ENCODE measurements at regions not wholly inside any gene's neighbourhood (a gene's known extent, or its start where the extent isn't known, plus 50 kb on each side); places are given as distances from the start of the nearest gene placed in this dataset.

DNA sequence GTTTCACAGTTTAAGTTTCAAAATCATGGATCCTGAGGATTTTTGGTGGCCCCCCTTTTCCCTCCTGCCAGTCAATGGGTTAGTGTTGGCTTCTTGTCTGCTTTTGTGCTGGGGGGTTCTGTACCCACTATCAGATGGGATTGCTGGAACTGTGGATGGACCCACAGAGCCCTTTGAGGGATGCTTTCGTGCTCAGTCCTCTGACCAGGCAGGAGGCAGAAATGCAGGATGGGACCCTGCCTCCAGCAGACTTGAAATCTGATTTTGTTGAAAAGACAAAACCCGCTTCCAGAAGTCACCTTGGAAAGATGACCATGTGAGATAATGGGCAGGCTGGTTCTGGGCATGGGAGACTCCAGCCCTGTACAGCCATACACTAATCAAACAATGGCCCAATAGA is 408.9 kb downstream of the ZNF536 start:
- Histone ChIP-seq H3K27me3 (replicated peaks; ENCODE audit: control insufficient read depth, insufficient read depth, low read length, poor library complexity, severe bottlenecking) (no peaks in the 10 kb centered on the region), H3K4me3 (ENCODE audit: insufficient read depth, low read depth, low read length, poor library complexity, severe bottlenecking) (no peak overlapping the region), H3K36me3 (ENCODE audit: control insufficient read depth, insufficient read depth, low read length) (no peaks in the 10 kb centered on the region), H3K27ac (ENCODE audit: insufficient read depth, low read length, poor library complexity, severe bottlenecking) (no peak overlapping the region), H3K4me1 (ENCODE audit: control insufficient read depth, insufficient read depth, low read length, poor library complexity, severe bottlenecking) (no peaks in the 10 kb centered on the region), H3K9me3 (ENCODE audit: control insufficient read depth, low read length) (no peaks in the 10 kb centered on the region)
- DNase-seq, result no peak

DNA sequence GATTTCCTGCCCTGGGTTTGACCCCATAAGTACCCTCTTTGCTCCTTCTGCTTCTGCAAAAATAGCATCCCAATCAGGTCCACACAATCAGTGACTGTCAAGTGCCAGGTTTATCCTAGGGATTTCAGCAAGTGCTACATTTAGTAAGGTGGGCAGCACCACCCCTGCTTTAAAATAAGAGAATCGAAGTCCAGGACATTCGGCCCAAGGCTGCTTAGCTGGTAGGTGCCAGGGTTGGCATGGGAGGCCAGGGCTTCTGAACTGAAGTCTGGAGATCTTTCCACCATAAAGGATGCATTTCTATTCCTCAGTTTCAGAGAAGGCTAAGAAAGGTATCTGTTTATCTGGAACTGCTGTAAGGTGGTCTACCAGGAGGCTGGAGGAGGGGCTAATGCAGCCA is 408.3 kb downstream of the ZNF536 start:
- Histone ChIP-seq H3K9me3 (ENCODE audit: control insufficient read depth, low read length) (no peaks in the 10 kb centered on the region), H3K27ac (ENCODE audit: insufficient read depth, low read length, poor library complexity, severe bottlenecking) (no peak overlapping the region), H3K4me1 (ENCODE audit: control insufficient read depth, insufficient read depth, low read length, poor library complexity, severe bottlenecking) (no peaks in the 10 kb centered on the region), H3K36me3 (ENCODE audit: control insufficient read depth, insufficient read depth, low read length) (no peaks in the 10 kb centered on the region), H3K27me3 (replicated peaks; ENCODE audit: control insufficient read depth, insufficient read depth, low read length, poor library complexity, severe bottlenecking) (no peaks in the 10 kb centered on the region), H3K4me3 (ENCODE audit: insufficient read depth, low read depth, low read length, poor library complexity, severe bottlenecking) (no peak overlapping the region)
- DNase-seq, result no peak

DNA sequence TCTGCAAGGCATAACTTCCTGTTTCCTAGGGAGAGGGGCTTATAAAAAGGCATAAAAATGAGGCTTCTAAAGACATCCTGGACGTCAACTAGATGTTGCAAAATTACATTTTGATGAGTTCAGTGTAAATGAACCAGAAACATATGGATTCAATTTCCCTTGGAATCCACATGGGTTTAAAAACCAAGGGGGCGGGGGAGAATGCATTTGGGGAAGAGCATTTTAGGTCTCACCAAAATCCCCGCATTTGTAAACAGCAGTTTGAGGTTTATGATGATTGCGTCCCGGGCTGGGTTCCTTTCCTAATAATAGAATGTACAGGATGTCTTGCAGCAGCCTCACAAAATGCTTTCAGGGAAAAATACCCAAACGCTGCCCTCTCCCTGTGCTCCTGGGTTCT is 407.8 kb downstream of the ZNF536 start:
- Histone ChIP-seq H3K4me3 (ENCODE audit: insufficient read depth, low read depth, low read length, poor library complexity, severe bottlenecking) (no peak overlapping the region), H3K27ac (ENCODE audit: insufficient read depth, low read length, poor library complexity, severe bottlenecking) (no peak overlapping the region), H3K27me3 (replicated peaks; ENCODE audit: control insufficient read depth, insufficient read depth, low read length, poor library complexity, severe bottlenecking) (no peaks in the 10 kb centered on the region), H3K4me1 (ENCODE audit: control insufficient read depth, insufficient read depth, low read length, poor library complexity, severe bottlenecking) (no peaks in the 10 kb centered on the region), H3K36me3 (ENCODE audit: control insufficient read depth, insufficient read depth, low read length) (no peaks in the 10 kb centered on the region), H3K9me3 (ENCODE audit: control insufficient read depth, low read length) (no peaks in the 10 kb centered on the region)
- DNase-seq, result no peak

DNA sequence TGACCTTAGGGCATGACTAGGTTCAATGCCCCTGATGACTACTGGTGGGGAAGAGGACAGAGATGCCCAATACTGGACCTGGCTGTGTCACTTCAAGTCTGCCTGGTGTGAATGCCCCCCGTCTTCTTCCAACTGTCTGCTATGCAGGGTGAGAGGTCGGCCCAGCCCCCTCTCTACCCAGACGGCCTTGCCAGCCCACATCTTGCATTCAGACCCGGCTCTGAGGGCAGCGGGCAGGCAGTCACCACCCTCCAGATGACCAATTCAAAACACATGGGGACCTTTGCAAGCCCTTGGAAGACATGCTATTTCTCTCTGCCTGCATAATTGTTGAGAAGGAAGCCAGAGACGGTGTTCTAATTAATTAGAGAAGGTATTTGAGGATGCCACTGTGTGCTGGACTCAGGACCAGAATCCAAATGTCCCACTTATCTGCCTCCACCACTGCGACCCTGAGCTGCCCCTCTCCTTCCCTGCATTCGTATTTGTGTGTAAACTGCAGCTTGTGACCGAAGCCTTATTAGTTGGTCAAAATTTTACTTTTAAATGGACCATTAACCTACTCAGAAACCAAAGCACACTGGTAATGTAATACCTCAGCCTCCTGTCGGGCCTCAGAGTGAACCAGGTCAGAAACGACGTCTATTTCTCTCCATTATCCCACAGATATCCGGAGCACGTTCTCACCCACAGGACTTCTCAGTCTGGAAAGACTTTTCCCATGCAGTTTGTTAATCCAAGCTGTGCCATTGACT is 407.0 kb downstream of the ZNF536 start:
- H3K4me3 ChIP-seq (ENCODE audit: insufficient read depth, low read depth, low read length, poor library complexity, severe bottlenecking), result no peak overlapping the region
- no peak for DNase-seq
- H3K9me3 ChIP-seq (ENCODE audit: control insufficient read depth, low read length), result no peaks in the 10 kb centered on the region
- no peak overlapping the region for H3K27ac ChIP-seq (ENCODE audit: insufficient read depth, low read length, poor library complexity, severe bottlenecking)
- no peaks in the 10 kb centered on the region for H3K4me1 ChIP-seq (ENCODE audit: control insufficient read depth, insufficient read depth, low read length, poor library complexity, severe bottlenecking)
- no peaks in the 10 kb centered on the region for H3K27me3 ChIP-seq (replicated peaks; ENCODE audit: control insufficient read depth, insufficient read depth, low read length, poor library complexity, severe bottlenecking)
- H3K36me3 ChIP-seq (ENCODE audit: control insufficient read depth, insufficient read depth, low read length), result no peaks in the 10 kb centered on the region

DNA sequence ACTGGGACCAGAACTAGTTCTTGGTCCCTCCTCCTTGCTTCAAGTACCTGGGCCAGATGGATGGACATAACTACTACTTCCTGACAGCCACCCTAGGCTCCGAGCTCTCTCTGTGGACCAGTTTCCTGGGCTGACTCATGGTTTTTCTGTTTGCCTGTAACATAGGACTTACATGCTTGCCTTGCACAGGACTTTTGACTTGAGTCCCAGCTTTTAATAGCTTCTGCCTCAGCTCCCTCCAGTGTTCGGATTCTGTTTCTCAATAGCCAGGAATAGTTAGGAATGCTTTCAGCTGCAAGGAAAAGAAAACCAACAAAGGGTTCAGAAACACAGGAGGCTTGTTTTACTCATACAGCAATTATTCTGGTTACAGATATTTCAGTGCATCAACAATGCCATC is 405.9 kb downstream of the ZNF536 start:
- no peaks in the 10 kb centered on the region for H3K9me3 ChIP-seq (ENCODE audit: control insufficient read depth, low read length)
- no peaks in the 10 kb centered on the region for H3K36me3 ChIP-seq (ENCODE audit: control insufficient read depth, insufficient read depth, low read length)
- no peak overlapping the region for H3K4me3 ChIP-seq (ENCODE audit: insufficient read depth, low read depth, low read length, poor library complexity, severe bottlenecking)
- no peaks in the 10 kb centered on the region for H3K4me1 ChIP-seq (ENCODE audit: control insufficient read depth, insufficient read depth, low read length, poor library complexity, severe bottlenecking)
- no peak for DNase-seq
- no peaks in the 10 kb centered on the region for H3K27me3 ChIP-seq (replicated peaks; ENCODE audit: control insufficient read depth, insufficient read depth, low read length, poor library complexity, severe bottlenecking)
- H3K27ac ChIP-seq (ENCODE audit: insufficient read depth, low read length, poor library complexity, severe bottlenecking), result no peak overlapping the region

DNA sequence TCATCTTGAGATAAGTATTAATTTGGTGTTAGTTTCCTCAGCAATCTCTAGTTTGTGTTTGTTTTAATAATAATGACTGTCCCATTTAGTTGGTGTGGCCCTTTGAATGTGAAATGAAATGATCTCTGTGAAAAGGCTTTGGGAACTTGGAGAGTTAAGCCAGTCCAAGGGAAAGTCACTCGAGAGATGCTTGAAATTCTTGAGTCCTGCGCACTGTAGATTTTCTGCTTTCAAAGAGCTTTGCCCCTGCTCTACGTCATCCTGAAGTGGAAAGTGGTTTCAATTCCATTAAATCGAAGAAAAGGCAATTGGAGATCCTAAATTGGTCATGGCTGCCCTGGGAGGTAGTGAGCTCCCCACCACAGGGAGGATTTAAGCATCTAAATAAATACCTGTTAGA is 403.8 kb downstream of the ZNF536 start:
- Histone ChIP-seq H3K27ac (ENCODE audit: insufficient read depth, low read length, poor library complexity, severe bottlenecking) (no peak overlapping the region), H3K4me3 (ENCODE audit: insufficient read depth, low read depth, low read length, poor library complexity, severe bottlenecking) (no peak overlapping the region)

DNA sequence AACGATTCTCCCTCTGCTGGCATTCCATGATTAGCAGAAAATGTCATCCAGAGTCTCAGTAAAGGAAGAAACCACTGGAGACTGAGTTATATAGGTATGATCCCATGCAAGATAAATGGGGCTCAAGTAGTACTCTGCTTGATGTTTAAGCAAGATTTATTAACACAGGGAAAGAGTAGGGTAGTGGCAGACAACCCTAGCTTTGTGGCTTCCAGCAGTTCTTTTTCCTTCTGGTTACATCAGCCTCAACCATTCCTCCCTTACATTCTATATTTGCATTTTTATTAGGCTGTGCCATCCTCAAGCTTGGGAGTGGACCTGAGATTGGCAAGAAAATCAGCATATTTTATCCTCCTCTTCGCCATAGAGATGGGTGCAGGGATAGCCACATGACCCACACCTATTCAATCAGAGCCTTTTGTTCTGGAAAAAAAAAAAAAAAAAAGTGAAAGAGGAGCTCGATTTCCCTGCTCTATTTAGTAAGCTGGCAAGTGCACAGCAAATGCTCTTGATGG is 402.1 kb downstream of the ZNF536 start:
- DNase-seq, result no peak
- Histone ChIP-seq H3K27ac (ENCODE audit: insufficient read depth, low read length, poor library complexity, severe bottlenecking) (no peak overlapping the region), H3K36me3 (ENCODE audit: control insufficient read depth, insufficient read depth, low read length) (no peaks in the 10 kb centered on the region), H3K4me3 (ENCODE audit: insufficient read depth, low read depth, low read length, poor library complexity, severe bottlenecking) (no peak overlapping the region), H3K27me3 (replicated peaks; ENCODE audit: control insufficient read depth, insufficient read depth, low read length, poor library complexity, severe bottlenecking) (no peaks in the 10 kb centered on the region), H3K4me1 (ENCODE audit: control insufficient read depth, insufficient read depth, low read length, poor library complexity, severe bottlenecking) (no peaks in the 10 kb centered on the region), H3K9me3 (ENCODE audit: control insufficient read depth, low read length) (no peaks in the 10 kb centered on the region)

More for the DNA sequence above, 403.8 kb downstream of the ZNF536 start:
- Histone ChIP-seq H3K9me3 (ENCODE audit: control insufficient read depth, low read length) (no peaks in the 10 kb centered on the region), H3K36me3 (ENCODE audit: control insufficient read depth, insufficient read depth, low read length) (no peaks in the 10 kb centered on the region), H3K27me3 (replicated peaks; ENCODE audit: control insufficient read depth, insufficient read depth, low read length, poor library complexity, severe bottlenecking) (no peaks in the 10 kb centered on the region), H3K4me1 (ENCODE audit: control insufficient read depth, insufficient read depth, low read length, poor library complexity, severe bottlenecking) (no peaks in the 10 kb centered on the region)
- no peak for DNase-seq

DNA sequence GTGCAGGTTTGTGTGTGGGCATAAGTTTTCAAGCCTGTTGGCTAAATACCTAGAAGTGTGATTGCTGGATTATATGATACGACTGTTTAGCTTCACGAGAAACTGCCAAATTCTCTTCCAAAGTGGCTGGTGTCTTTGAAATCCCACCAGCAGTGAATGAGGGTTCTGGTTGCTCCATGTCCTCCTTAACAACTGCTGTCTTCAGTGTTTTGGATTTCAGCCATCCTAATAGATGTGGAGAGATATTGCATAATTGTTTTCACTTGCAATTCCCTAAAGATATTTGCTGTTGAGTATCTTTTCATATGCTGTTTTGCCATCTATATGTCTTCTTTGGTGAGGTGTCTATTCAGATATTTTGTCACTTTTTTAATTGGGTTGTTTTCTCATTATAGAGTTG is 390.5 kb downstream of the ZNF536 start:
- no peaks in the 10 kb centered on the region for H3K4me1 ChIP-seq (ENCODE audit: control insufficient read depth, insufficient read depth, low read length, poor library complexity, severe bottlenecking)
- no peaks in the 10 kb centered on the region for H3K9me3 ChIP-seq (ENCODE audit: control insufficient read depth, low read length)
- no peaks in the 10 kb centered on the region for H3K27me3 ChIP-seq (replicated peaks; ENCODE audit: control insufficient read depth, insufficient read depth, low read length, poor library complexity, severe bottlenecking)
- no peak for DNase-seq
- H3K36me3 ChIP-seq (ENCODE audit: control insufficient read depth, insufficient read depth, low read length), result no peaks in the 10 kb centered on the region
- H3K4me3 ChIP-seq (ENCODE audit: insufficient read depth, low read depth, low read length, poor library complexity, severe bottlenecking), result no peak overlapping the region
- H3K27ac ChIP-seq (ENCODE audit: insufficient read depth, low read length, poor library complexity, severe bottlenecking), result no peak overlapping the region

DNA sequence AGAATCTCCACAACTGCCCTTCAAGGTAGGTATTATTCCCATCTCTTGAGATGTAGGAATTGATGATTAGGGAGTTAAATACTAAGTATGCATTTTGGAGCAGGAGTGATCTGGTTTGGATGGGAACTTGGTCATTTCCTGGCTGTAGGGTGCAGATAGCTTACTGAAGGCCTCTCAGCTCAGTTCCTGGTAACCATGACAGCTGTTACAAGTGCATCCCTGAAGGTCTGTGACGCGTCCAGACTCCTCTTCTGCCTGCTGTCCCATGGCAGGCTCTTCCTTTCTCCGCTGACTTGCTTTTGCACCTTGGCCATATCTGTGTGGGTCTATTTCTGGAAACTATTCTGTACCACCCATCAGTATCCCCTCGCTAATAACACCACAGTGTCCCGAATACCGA is 387.8 kb downstream of the ZNF536 start:
- DNase-seq, result no peak
- Histone ChIP-seq H3K36me3 (ENCODE audit: control insufficient read depth, insufficient read depth, low read length) (no peaks in the 10 kb centered on the region), H3K4me3 (ENCODE audit: insufficient read depth, low read depth, low read length, poor library complexity, severe bottlenecking) (no peak overlapping the region), H3K27me3 (replicated peaks; ENCODE audit: control insufficient read depth, insufficient read depth, low read length, poor library complexity, severe bottlenecking) (no peaks in the 10 kb centered on the region), H3K4me1 (ENCODE audit: control insufficient read depth, insufficient read depth, low read length, poor library complexity, severe bottlenecking) (no peaks in the 10 kb centered on the region), H3K27ac (ENCODE audit: insufficient read depth, low read length, poor library complexity, severe bottlenecking) (no peak overlapping the region), H3K9me3 (ENCODE audit: control insufficient read depth, low read length) (no peaks in the 10 kb centered on the region)

DNA sequence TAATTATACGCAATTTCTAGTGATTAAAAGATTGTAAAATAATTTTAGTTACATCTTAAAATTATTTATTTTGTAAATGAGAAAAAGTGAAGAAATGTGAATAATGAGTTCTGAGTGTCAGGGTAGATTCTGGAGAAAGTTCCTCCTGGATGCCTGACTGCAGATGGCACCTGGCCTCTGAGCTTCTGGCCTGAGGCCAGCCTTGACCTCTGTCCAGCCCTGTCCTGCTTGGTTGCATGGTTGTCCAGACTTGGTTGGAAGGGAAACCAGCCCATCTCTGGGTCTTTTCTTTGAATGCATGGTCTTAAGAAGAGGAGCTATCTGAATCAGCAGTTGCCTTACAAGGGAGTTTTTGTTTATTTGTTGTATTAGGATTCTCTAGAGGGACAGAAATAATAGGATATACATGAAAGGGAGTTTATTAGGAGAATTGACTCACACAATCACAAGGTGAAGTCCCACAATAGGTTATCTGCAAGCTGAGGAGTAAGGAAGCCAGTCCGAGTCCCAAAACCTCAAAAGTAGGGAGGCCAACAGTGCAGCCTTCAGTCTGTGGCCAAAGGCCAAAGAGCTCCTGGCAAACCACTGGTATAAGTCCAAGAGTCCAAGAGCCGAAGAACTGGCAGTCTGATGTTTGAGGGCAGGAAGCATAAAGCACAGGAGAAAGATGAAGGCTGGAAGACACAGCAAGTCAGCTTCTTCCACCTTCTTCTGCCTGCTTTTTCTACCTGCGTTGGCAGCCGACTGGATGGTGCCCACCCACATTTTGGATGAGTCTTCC is 385.8 kb downstream of the ZNF536 start:
- no peaks in the 10 kb centered on the region for H3K27me3 ChIP-seq (replicated peaks; ENCODE audit: control insufficient read depth, insufficient read depth, low read length, poor library complexity, severe bottlenecking)
- no peaks in the 10 kb centered on the region for H3K36me3 ChIP-seq (ENCODE audit: control insufficient read depth, insufficient read depth, low read length)
- H3K4me3 ChIP-seq (ENCODE audit: insufficient read depth, low read depth, low read length, poor library complexity, severe bottlenecking), result no peak overlapping the region
- no peaks in the 10 kb centered on the region for H3K9me3 ChIP-seq (ENCODE audit: control insufficient read depth, low read length)
- no peak for DNase-seq
- no peak overlapping the region for H3K27ac ChIP-seq (ENCODE audit: insufficient read depth, low read length, poor library complexity, severe bottlenecking)
- no peaks in the 10 kb centered on the region for H3K4me1 ChIP-seq (ENCODE audit: control insufficient read depth, insufficient read depth, low read length, poor library complexity, severe bottlenecking)

All from effector memory CD4-positive, alpha-beta T cell (primary cell).